HepG2 (cell line): ENCODE measurements at regions not wholly inside any gene's neighbourhood (a gene's known extent, or its start where the extent isn't known, plus 50 kb on each side); places are given as distances from the start of the nearest gene placed in this dataset.
"Not testable (repeated sequence)": the region's sequence is repeated elsewhere in the genome, so short reads cannot be mapped to it uniquely, and the experiment has no call there.

Experiments used
- HNF4G ChIP-seq, 2 experiments: sonication (generic) in 1 of 2; formaldehyde crosslinking in 1 of 2; IDR thresholded peaks; 2 replicates each; pipeline versions ENCODE4 v1.4.0 to v1.6.1; 2011 to 2020; ENCODE audit warnings: borderline replicate concordance in 2 of 2, low read depth in 2 of 2, mild to moderate bottlenecking in 2 of 2, low read length in 1 of 2, missing genetic modification reagents in 1 of 2, moderate library complexity in 1 of 2
- KLF12 ChIP-seq: sonication (generic); formaldehyde crosslinking; IDR thresholded peaks from 2 replicates; pipeline ENCODE4 v1.4.0; 2020; ENCODE audit warnings: missing genetic modification reagents, borderline replicate concordance
- POGZ ChIP-seq: sonication (generic); formaldehyde crosslinking; IDR thresholded peaks from 2 replicates; pipeline ENCODE4 v1.4.0; 2020; ENCODE audit warnings: mild to moderate bottlenecking, missing genetic modification reagents
- POLR2AphosphoS5 ChIP-seq: IDR thresholded peaks from 2 replicates; pipeline ENCODE4 v1.6.1; 2012; ENCODE audit warnings: low read depth, low read length
- SIN3A ChIP-seq: IDR thresholded peaks from 2 replicates; pipeline ENCODE4 v1.6.1; 2011; ENCODE audit warnings: low read depth, mild to moderate bottlenecking, control low read depth, low read length, borderline replicate concordance
- ZFX ChIP-seq: sonication (generic); formaldehyde crosslinking; IDR thresholded peaks from 2 replicates; pipeline ENCODE4 v1.4.0; 2020; ENCODE audit warnings: mild to moderate bottlenecking, low read depth, missing genetic modification reagents, moderate library complexity
- ZNF850 ChIP-seq: sonication (generic); formaldehyde crosslinking; conservative IDR thresholded peaks from 2 replicates; pipeline ENCODE4 v1.9.0; 2021; ENCODE audit warnings: mild to moderate bottlenecking, missing genetic modification reagents

- not testable (repeated sequence) for TF ChIP-seq ZNF850 (CRISPR knock-in tag); KLF12; SIN3A; POLR2AphosphoS5; ZFX (CRISPR knock-in tag); POGZ (CRISPR knock-in tag); HNF4G (IDR thresholded peaks at IDR 0.05; ENCODE audit: borderline replicate concordance, low read depth, low read length); HNF4G (CRISPR knock-in tag; IDR thresholded peaks at IDR 0.05; ENCODE audit: borderline replicate concordance, low read depth)
Measured at GRCh38 chr6:134745192-134745591, 204.7 kb downstream of the ALDH8A1 start.
